HG03575 (cell line): ENCODE measurements at regions not wholly inside any gene's neighbourhood (a gene's known extent, or its start where the extent isn't known, plus 50 kb on each side); places are given as distances from the start of the nearest gene placed in this dataset.

Experiments
- ATAC-seq: cut with Tn5 transposase; IDR thresholded peaks from one replicate; pipeline ENCODE4 v1.9.1; 2021; ENCODE audit not compliant: unreplicated experiment, insufficient number of reproducible peaks, low FRiP score; ENCODE audit errors: extremely low read depth

DNA sequence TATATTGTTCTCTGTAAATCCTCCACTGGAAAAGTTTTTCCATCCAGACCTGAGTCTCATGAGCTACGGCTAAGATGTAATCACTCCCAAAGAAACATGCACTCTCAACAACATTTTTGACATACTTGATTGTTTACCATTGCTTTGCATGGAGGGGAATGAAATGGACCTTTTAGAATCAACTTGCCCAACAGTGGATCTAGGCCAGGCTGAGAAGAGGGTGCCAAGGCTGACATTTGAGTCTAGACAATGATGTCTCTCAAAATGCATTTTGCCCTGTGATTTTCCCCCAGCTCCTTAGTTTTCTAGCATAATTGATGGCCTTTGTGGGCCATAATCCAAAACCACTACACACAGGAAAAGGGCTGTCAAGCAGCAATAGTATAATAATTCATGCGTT is 297.9 kb upstream of the KLF6 start:
- ATAC-seq: no peak

GRCh38 chr10:4081685-4082111 is 296.7 kb upstream of the KLF6 start:
- ATAC-seq: no peak

GRCh38 chr10:4080225-4080805 is 295.3 kb upstream of the KLF6 start:
- no peak for ATAC-seq

- no peak for ATAC-seq
Observed at GRCh38 chr10:4079803-4080202, 294.8 kb upstream of the KLF6 start.

GRCh38 chr10:4077804-4078203 is 292.8 kb upstream of the KLF6 start:
- no peak for ATAC-seq

GRCh38 chr10:4076983-4077382 is 292.0 kb upstream of the KLF6 start:
- no peak for ATAC-seq

DNA sequence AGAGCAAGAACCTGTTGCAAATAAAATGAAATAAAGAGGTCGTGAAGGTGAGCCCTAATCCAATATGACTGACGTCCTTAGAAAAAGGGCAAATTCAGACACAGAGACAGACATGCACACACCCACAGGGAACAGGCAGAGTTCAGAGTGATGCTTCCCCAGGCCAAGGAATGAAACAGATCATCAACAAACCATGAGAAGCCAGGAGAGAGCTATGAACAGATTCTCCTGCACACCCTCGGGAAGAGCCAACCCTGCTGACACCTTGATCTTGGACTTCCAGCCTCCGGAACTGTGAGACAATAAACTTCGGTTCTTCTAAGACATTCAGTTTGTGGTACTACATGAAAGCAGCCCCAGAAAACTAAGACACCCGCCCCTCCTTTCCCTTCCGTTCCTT is 290.4 kb upstream of the KLF6 start:
- no peak for ATAC-seq

DNA sequence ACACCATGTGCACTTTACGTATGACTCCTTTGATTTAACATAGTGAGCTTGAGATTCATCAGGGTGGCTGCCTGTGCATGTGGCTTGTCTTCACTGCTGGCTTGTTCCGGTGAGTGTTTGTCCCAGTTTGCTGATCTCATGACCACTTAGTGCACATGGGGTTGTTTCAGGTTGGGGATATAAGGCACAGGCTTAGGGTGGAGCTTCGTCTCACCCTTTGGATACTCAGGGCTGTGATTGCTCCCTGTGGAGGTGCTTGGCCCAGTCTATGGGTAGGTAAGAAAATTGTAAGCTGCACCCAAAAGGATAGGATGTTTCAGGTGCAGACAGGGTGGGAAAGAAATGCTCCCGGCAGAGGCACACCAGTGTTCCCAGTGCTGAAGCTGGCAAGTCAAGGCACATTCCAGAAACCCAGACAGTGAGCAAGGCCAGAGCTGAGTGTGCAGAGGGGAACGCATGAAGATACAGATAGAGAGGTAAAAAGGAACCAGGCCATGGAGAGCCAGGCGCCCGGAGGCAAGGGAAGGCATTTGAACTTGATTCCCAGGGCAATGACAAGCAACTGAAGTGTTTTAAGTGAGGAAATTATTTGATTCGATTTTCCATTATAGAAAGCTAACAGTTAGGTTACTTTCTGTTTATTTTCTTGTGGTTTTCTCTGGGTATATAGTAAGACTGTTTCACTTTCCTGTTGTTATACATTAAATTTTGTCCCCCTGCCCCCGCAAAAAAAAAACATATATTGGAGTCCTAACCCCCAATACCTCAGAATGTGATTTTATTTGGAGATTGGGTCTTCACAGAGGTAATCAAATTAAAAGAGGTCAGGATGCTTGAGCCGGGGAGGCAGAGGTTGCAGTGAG is 289.8 kb upstream of the KLF6 start:
- no peak for ATAC-seq

GRCh38 chr10:4073912-4074311 is 288.9 kb upstream of the KLF6 start:
- ATAC-seq: no peak

GRCh38 chr10:4070921-4071660 is 286.1 kb upstream of the KLF6 start:
- no peak for ATAC-seq

DNA sequence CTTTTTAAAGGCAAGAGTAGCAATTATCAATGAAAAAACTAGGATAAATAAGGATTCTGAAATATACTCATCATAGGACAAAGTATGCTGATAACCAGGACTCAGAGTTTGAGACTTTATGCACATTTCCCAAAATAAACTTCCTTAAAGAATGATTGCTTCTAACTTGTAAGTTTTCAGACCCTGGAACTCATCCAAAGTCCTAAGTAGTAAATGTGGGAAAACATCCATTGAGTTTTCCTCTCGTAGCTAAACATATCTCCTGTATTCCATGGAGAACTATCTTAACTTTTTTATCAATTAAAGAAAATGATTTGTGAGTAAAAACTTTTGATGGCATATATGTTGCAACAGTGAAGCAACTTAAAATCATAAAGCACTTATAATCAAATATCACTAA is 285.2 kb upstream of the KLF6 start:
- no peak for ATAC-seq

DNA sequence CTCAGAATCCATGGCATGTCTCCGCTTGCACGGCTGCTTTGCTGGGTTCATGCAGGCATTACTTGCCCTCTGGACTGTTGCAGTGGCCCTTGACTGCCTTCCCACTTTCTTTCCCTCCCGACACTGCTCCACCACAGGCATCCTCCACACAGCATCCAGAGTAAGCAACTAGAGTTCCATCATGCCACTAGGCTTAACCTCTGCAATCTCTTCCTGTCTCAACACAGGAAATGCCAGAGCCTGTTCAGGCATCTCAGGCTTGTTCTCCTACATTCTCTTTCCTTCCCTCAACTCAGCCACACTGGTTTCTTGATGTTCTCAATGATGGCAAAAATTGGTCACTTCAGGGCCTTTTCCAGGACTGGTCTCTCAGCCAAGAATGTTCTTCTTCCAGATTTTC is 284.5 kb upstream of the KLF6 start:
- no peak for ATAC-seq

- ATAC-seq: no peak
Observed at GRCh38 chr10:4068629-4069028, 283.6 kb upstream of the KLF6 start.

DNA sequence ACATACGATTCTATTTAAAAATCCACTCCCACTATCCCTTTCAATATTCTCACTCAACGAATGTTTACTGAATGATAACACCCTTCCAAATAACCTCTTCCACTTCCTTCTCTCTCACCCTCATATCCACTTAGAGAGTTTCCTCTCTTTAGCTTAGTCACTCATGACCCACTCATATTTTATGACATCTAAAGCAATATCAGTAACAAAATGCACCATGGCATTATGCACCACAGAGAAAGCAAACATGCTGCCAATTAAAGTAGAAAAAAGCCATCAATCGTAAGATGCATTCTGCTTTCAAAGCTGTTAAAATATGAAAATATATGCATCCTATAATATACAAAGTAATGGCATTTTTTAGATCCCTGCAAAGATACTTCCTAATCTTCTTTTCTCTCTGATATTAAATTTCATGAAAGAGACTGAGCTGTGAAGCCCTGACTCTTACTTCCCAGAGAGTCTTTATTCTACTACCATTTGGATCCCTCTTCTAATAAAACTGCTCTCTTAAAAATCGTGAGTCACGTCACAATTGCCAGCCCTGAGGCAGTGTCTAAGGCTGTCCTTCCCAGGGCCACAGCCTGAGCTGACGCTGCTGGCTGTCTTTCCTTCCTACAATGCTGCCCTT is 283.0 kb upstream of the KLF6 start:
- no peak for ATAC-seq

DNA sequence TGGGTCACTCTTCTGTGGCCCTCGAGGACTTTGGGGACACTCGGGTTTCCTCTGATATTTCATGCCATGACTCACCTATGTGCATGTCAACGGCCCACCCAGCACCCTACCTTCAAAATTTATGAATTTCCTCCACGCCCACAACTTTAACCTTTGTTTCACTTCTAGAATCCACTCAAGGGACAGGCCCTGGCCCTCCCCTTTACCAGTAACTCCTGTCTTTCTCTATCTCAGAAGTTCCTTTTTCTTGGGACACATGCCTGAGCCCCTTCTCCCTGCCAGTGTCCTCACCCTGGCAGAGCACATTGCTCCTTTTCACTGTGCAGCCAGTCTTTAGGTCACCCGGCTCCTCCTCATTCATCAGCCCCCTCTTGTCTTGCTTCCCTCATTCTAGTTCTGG is 282.5 kb upstream of the KLF6 start:
- no peak for ATAC-seq

GRCh38 chr10:4066581-4067390 is 281.8 kb upstream of the KLF6 start:
- no peak for ATAC-seq

DNA sequence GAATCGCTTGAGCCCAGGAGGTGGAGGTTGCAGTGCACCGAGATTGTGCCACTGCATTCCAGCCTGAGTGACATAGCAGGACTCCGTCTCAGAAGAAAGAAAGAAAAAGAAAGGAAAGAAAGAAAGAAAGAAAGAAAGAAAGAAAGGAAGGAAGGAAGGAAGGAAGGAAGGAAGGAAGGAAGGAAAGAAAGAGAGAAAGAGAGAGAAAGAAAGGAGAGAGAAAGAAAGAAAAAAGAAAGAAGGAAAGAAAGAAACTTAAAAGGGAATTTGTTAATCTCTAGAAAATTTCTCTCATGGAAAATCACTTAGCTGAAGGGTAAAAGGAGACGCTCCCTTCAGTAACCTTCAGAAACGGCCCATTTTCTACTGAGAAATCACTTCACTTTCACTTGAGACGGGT is 279.5 kb upstream of the KLF6 start:
- no peak for ATAC-seq

DNA sequence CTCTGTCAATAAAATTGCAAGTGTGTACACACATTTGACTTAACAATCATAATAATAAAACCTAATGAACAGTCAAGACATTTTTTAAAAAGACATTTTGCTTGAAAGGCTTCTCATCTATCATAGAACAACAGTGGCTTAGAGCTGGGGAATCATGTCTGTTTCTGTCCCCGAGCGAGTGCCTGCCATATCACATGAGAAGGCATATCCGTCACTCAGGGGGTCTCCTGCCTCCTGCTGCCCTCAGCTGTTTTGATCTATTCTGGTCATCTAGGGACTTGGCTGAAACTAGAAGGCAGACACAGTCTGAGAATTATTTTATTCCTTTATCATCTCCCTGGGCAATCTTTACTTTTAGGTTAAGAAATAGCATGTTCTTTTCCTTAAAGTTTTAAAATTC is 278.7 kb upstream of the KLF6 start:
- no peak for ATAC-seq

DNA sequence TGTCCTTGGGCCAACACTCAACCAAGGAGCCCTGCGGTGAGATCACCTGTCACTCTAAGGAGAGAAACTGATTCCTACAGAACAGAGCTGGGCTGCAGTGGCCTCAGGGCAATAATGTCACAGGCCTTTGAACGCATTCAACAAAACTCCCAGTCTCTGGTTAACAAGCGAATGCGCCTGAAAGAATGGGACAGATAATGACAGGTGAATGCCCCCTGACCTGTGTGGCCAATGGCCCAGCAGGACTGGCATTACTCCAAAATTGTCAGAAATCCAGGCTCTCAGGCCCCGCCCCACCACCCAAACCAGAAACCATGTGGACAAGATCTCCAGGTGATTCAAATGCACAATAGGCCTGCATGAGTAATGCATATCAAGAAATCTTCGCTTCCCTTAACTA is 277.7 kb upstream of the KLF6 start:
- no peak for ATAC-seq
